RPMI8226 (cell line): ENCODE measurements at regions not wholly inside any gene's neighbourhood (a gene's known extent, or its start where the extent isn't known, plus 50 kb on each side); places are given as distances from the start of the nearest gene placed in this dataset.

Experiments used
- DNase-seq: peaks from one replicate; pipeline ENCODE4 v3.0.0-alpha.2; 2015

GRCh38 chr14:101184104-101184455 is 280.6 kb upstream of the RTL1 start:
- DNase-seq = no peak

- DNase-seq = no peak
These were observed 281.1 kb upstream of the RTL1 start for GRCh38 chr14:101184572-101184971.

- DNase-seq = no peak
These were observed 281.7 kb upstream of the RTL1 start for GRCh38 chr14:101185073-101185835.

GRCh38 chr14:101185946-101186345 is 282.4 kb upstream of the RTL1 start:
- no peak for DNase-seq

GRCh38 chr14:101186544-101186943 is 283.0 kb upstream of the RTL1 start:
- no peak for DNase-seq

- no peak for DNase-seq
These were observed 283.7 kb upstream of the RTL1 start for GRCh38 chr14:101186992-101187815.

GRCh38 chr14:101187816-101188570 is 284.5 kb upstream of the RTL1 start:
- no peak for DNase-seq

- no peak for DNase-seq
These were observed 285.0 kb upstream of the RTL1 start for GRCh38 chr14:101188571-101188915.

GRCh38 chr14:101189266-101189665 is 285.7 kb upstream of the RTL1 start:
- DNase-seq = no peak

GRCh38 chr14:101189962-101190560 is 286.5 kb upstream of the RTL1 start:
- no peak for DNase-seq

GRCh38 chr14:101191101-101191720 is 287.7 kb upstream of the RTL1 start:
- no peak for DNase-seq

GRCh38 chr14:101191721-101192660 is 288.5 kb upstream of the RTL1 start:
- no peak for DNase-seq

- DNase-seq = no peak
These were observed 289.1 kb upstream of the RTL1 start for GRCh38 chr14:101192661-101193000.

- no peak for DNase-seq
These were observed 289.8 kb upstream of the RTL1 start for GRCh38 chr14:101193106-101193844.

GRCh38 chr14:101193845-101194372 is 290.4 kb upstream of the RTL1 start:
- DNase-seq = no peak

GRCh38 chr14:101194373-101195308 is 291.1 kb upstream of the RTL1 start:
- no peak for DNase-seq

GRCh38 chr14:101195309-101195901 is 291.9 kb upstream of the RTL1 start:
- DNase-seq = no peak

GRCh38 chr14:101196051-101196712 is 292.7 kb upstream of the RTL1 start:
- DNase-seq = no peak
